ENCODE measurements at regions not wholly inside any gene's neighbourhood (a gene's known extent, or its start where the extent isn't known, plus 50 kb on each side); places are given as distances from the start of the nearest gene placed in this dataset.

GRCh38 chr7:110521357-110521911 is 569.5 kb upstream of the LRRN3 start (continued):
- peak; percentile 74 for TF ChIP-seq PAXIP1 (CRISPR knock-in tag; conservative IDR thresholded peaks at IDR 0.05)
- TF ChIP-seq RXRB (CRISPR knock-in tag; IDR thresholded peaks at IDR 0.05; ENCODE audit: borderline replicate concordance): peak; percentile 46; the same call in 1 of the 2 replicates
- TF ChIP-seq FOXO1 (CRISPR knock-in tag; IDR thresholded peaks at IDR 0.05): peak; percentile 46; the same call in 1 of the 2 replicates
- peak; percentile 61 for TF ChIP-seq HNF4A (CRISPR knock-in tag; IDR thresholded peaks at IDR 0.05)
- peak; percentile 73; the same call in 1 of the 2 replicates for TF ChIP-seq NCOR1 (IDR thresholded peaks at IDR 0.05; ENCODE audit: borderline replicate concordance, low read length)

- Histone ChIP-seq H3K27ac (ENCODE audit: extremely low read length, insufficient read depth, low read length) (peak overlapping the region; percentile 84), H3K4me2 (ENCODE audit: low read depth, low read length) (peak overlapping the region; percentile 55)
Observed at GRCh38 chr7:110522061-110522760, 568.7 kb upstream of the LRRN3 start.

More at GRCh38 chr7:110522061-110522760, 568.7 kb upstream of the LRRN3 start:
- DNase-seq (ENCODE audit: low spot score) (peak; percentile 4), FAIRE-seq (no peak), ATAC-seq (no peak)
- no TSS peak for BruUV-seq (replicated peaks)
- Histone ChIP-seq H3K9me3 (ENCODE audit: low read length) (peaks cover 5% of the 10 kb centered on the region; the same call in 1 of the 2 replicates), H3K4me1 (ENCODE audit: insufficient read depth, low read length) (peaks cover 36% of the 10 kb centered on the region), H3K9ac (ENCODE audit: insufficient read depth, low read depth, low read length) (peak overlapping the region; percentile 69), H4K20me1 (ENCODE audit: insufficient read depth, low read length) (no peaks in the 10 kb centered on the region), H2AFZ (ENCODE audit: low read length) (no peak overlapping the region), H3K79me2 (ENCODE audit: insufficient read depth, low read length) (no peaks in the 10 kb centered on the region), H3K27me3 (ENCODE audit: control insufficient read depth in 1 of 2, insufficient read depth in 2 of 2, low read length in 2 of 2) (no peaks in the 10 kb centered on the region), H3K36me3 (replicated peaks in 1 of 2; ENCODE audit: control insufficient read depth in 1 of 2, insufficient read depth in 2 of 2, low read length in 2 of 2) (no peaks in the 10 kb centered on the region), H3K4me3 (replicated peaks in 1 of 3; ENCODE audit: insufficient read depth in 1 of 3, low read depth in 2 of 3, low read length in 3 of 3) (peak overlapping the region in 1 of 3 experiments; percentile 3; a peak in 2 of 6 replicates)
- in situ Hi-C loops (cut with HindIII; ENCODE audit: extremely low pct_ligation_motif_present, low pct_unique_long_range_greater_than_20kb) (no loop called here), intact Hi-C loops (cut with micrococcal nuclease; ENCODE audit: unreplicated experiment) (loop anchor here (1.0 to 10.0 kb wide), 2 partner anchors 155 to 503 kb away; no protein-coding TSS in a partner anchor)
- 58% methylated on average over 5 of the region's 5 CpGs for WGBS (ENCODE audit: low lambda C conversion rate)
- TF ChIP-seq ZFAT (CRISPR knock-in tag; conservative IDR thresholded peaks at IDR 0.05) (no peak), CCDC6 (CRISPR knock-in tag; IDR thresholded peaks at IDR 0.05) (0 out of 2 replicates have a peak, but pooled peaks have one; percentile 6), ZNF773 (CRISPR knock-in tag; IDR thresholded peaks at IDR 0.05; ENCODE audit: borderline replicate concordance) (no peak), CBX2 (IDR thresholded peaks at IDR 0.05; ENCODE audit: low read depth, low read length) (peak; percentile 79; the same call in 1 of the 2 replicates), CBX2 (CRISPR knock-in tag; IDR thresholded peaks at IDR 0.05; ENCODE audit: low read depth) (no peak), ZNF670 (CRISPR knock-in tag; IDR thresholded peaks at IDR 0.05; ENCODE audit: borderline replicate concordance) (0 out of 2 replicates have a peak, but pooled peaks have one; percentile 32), ZNF644 (CRISPR knock-in tag; IDR thresholded peaks at IDR 0.05; ENCODE audit: low read depth) (no peak)
- POLR2A ChIA-PET: no interaction called here
- CTCF ChIA-PET (ENCODE audit: low intra/inter-chr PET ratio, low total read pairs): no interaction called here
